ENCODE measurements at regions not wholly inside any gene's neighbourhood (a gene's known extent, or its start where the extent isn't known, plus 50 kb on each side); places are given as distances from the start of the nearest gene placed in this dataset.

DNA sequence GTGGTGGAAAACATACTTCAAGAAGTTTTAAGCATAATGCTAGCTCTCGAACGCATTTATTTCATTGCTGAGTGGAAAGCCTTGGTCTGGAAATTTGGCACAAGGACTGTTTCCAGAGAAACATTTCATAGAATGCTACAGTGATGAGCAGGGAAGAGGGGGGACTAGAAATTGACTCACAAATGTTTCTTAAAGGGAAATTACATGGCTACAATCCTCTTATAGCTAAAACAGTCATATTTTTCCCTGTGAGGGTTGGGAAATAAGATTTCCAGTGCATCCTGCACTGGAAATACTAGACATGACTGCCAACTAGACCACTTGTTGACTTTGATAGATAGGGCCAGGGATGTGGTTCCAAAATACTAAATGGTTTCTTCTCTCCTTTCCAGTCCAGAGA, 197.3 kb upstream of the RGS6 start:
- Histone ChIP-seq H3K27me3 (replicated peaks; ENCODE audit: insufficient read depth) (no peaks in the 10 kb centered on the region), H3K9me3 (no peaks in the 10 kb centered on the region), H3K4me3 (no peak overlapping the region), H3K4me1 (ENCODE audit: control insufficient read depth in 1 of 2, low read depth in 2 of 2) (peaks cover 0 to 12% of the 10 kb centered on the region in 2 donors), H3K27ac (no peak overlapping the region), H3K36me3 (peaks cover 33% of the 10 kb centered on the region)
- no peak for ATAC-seq (ENCODE audit: insufficient number of reproducible peaks, low FRiP score, low read depth)
- DNase-seq (ENCODE audit: low spot score), result no peak
- TF ChIP-seq, protein P1, sequence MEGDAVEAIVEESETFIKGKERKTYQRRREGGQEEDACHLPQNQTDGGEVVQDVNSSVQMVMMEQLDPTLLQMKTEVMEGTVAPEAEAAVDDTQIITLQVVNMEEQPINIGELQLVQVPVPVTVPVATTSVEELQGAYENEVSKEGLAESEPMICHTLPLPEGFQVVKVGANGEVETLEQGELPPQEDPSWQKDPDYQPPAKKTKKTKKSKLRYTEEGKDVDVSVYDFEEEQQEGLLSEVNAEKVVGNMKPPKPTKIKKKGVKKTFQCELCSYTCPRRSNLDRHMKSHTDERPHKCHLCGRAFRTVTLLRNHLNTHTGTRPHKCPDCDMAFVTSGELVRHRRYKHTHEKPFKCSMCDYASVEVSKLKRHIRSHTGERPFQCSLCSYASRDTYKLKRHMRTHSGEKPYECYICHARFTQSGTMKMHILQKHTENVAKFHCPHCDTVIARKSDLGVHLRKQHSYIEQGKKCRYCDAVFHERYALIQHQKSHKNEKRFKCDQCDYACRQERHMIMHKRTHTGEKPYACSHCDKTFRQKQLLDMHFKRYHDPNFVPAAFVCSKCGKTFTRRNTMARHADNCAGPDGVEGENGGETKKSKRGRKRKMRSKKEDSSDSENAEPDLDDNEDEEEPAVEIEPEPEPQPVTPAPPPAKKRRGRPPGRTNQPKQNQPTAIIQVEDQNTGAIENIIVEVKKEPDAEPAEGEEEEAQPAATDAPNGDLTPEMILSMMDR (IDR thresholded peaks at IDR 0.05), result no peak

DNA sequence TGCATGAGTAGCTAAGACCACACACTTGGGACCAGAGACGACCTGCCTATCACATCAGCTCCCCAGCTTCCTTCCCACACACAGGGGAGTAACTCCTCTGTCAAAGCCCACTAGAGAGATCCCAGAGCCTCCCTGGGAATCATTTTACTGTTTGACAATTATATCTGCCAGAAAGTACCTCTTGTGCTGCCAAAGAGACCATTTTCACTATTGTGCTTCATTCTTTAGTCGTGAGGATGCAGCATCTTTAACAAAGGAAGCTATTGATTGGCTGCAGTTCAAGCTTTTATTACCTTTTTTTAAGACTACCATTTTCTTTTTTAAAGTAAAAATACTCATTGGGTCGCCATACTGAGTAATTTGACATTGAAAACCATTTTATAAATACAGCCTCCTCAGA, 194.5 kb upstream of the RGS6 start:
- Histone ChIP-seq H3K4me3 (no peak overlapping the region), H3K27ac (no peak overlapping the region), H3K9me3 (no peaks in the 10 kb centered on the region), H3K4me1 (ENCODE audit: control insufficient read depth in 1 of 2, low read depth in 2 of 2) (peaks cover 0 to 10% of the 10 kb centered on the region in 2 donors), H3K27me3 (replicated peaks; ENCODE audit: insufficient read depth) (no peaks in the 10 kb centered on the region), H3K36me3 (peaks cover 20% of the 10 kb centered on the region)
- DNase-seq (ENCODE audit: low spot score) (no peak), ATAC-seq (ENCODE audit: insufficient number of reproducible peaks, low FRiP score, low read depth) (no peak)
- TF ChIP-seq, protein P1 (IDR thresholded peaks at IDR 0.05), result no peak

DNA sequence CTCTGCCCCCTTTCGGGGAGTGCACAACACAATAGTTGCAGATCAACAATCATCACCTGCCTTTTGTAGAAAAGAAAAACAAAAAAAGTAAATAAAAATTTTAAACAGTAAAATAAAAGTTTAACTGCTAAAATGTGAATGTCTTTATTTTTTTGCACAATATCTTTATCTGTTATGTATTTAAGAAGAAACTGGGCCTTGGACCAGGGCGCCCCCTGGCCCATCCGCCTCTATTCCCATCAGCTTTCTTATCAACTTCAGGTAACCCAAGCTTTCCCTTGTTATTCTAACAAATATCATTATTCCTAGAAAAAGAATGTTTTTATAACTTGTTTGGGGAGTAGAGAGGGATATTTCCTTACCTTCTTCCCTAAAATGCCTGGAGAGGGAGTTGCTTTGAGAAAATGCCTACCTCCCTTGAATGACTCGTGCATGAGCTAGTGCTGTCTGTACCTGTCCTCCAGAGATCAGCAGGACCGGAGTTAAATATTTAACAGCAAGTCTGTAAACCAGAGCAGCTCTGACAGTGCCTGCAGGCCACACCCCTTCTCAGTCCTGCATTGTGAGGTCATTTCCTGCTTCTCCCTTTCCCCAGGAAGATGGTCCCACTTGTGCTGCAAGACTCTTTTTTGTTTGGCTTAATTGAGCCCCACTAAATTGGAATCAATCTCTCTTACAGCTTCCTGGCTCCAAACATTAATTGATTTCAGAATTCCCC, 192.8 kb upstream of the RGS6 start:
- no peak overlapping the region for H3K27ac ChIP-seq
- TF ChIP-seq, protein P1 (IDR thresholded peaks at IDR 0.05), result no peak
- no peaks in the 10 kb centered on the region for H3K27me3 ChIP-seq (replicated peaks; ENCODE audit: insufficient read depth)
- H3K36me3 ChIP-seq, result peaks cover 17% of the 10 kb centered on the region
- H3K4me1 ChIP-seq (ENCODE audit: control insufficient read depth in 1 of 2, low read depth in 2 of 2), result no peaks in the 10 kb centered on the region
- no peaks in the 10 kb centered on the region for H3K9me3 ChIP-seq
- no peak for ATAC-seq (ENCODE audit: insufficient number of reproducible peaks, low FRiP score, low read depth)
- no peak overlapping the region for H3K4me3 ChIP-seq
- DNase-seq (ENCODE audit: low spot score), result no peak

DNA sequence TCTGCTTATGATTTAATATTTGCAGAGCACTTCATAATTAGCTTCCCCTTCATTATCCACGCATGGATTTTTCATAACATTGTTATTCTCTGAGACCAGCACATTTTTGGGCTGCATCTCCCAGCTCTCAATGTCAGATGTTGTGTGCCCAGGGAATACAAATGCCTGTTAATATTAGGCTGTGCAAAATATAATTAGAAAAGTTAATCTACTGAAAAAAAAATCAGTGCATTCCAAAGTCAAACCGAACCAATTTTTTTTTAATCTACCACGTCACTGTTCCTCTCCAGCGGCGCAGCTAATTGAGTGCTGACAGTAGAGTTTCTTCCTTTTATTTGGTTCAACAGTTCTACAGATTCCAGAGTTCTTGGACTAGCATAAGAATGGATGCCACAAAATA, 191.0 kb upstream of the RGS6 start:
- DNase-seq (ENCODE audit: low spot score), result no peak
- ATAC-seq (ENCODE audit: insufficient number of reproducible peaks, low FRiP score, low read depth), result no peak
- Histone ChIP-seq H3K36me3 (peaks cover 6% of the 10 kb centered on the region), H3K27me3 (replicated peaks; ENCODE audit: insufficient read depth) (no peaks in the 10 kb centered on the region), H3K4me3 (no peak overlapping the region), H3K9me3 (no peaks in the 10 kb centered on the region), H3K27ac (no peak overlapping the region), H3K4me1 (ENCODE audit: control insufficient read depth in 1 of 2, low read depth in 2 of 2) (no peaks in the 10 kb centered on the region)
- TF ChIP-seq, protein P1 (IDR thresholded peaks at IDR 0.05), result no peak

DNA sequence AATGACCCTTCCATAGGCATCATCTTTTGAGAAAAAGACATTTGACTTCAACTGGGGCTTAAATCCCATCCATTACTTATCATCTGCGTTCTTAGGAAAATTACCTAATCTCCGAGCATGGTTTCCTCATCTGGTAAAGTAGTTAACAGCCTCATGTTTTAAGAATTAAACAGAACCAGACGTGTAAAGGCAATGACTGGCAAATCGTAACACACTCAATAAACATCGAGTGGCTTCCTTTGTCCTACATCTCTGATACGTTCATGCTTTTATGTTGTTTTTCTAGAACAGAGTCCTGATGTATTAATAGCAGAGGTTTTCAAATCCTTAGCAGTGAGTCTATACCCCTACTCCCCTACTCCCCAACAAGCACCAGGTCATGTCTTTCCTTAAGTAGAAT, 189.7 kb upstream of the RGS6 start:
- Histone ChIP-seq H3K9me3 (peaks cover 2% of the 10 kb centered on the region), H3K27ac (no peak overlapping the region), H3K4me3 (no peak overlapping the region), H3K4me1 (ENCODE audit: control insufficient read depth in 1 of 2, low read depth in 2 of 2) (no peaks in the 10 kb centered on the region), H3K27me3 (replicated peaks; ENCODE audit: insufficient read depth) (no peaks in the 10 kb centered on the region), H3K36me3 (no peaks in the 10 kb centered on the region)
- ATAC-seq (ENCODE audit: insufficient number of reproducible peaks, low FRiP score, low read depth) (no peak), DNase-seq (ENCODE audit: low spot score) (no peak)
- TF ChIP-seq, protein P1 (IDR thresholded peaks at IDR 0.05), result no peak
